ENCODE measurements at regions not wholly inside any gene's neighbourhood (a gene's known extent, or its start where the extent isn't known, plus 50 kb on each side); places are given as distances from the start of the nearest gene placed in this dataset.

GRCh38 chr6:167437888-167438484, 113.1 kb downstream of the TTLL2 start:
- TF ChIP-seq CTCF (IDR thresholded peaks at IDR 0.05) (no peak), POLR2A (IDR thresholded peaks at IDR 0.05) (no peak)

Measured in lower leg skin (tissue), 3 donors.